Osteoblast (primary cell): ENCODE measurements at regions not wholly inside any gene's neighbourhood (a gene's known extent, or its start where the extent isn't known, plus 50 kb on each side); places are given as distances from the start of the nearest gene placed in this dataset.
"Not testable (repeated sequence)": the region's sequence is repeated elsewhere in the genome, so short reads cannot be mapped to it uniquely, and the experiment has no call there.

Source experiments
- DNase-seq: peaks from one replicate; pipeline ENCODE4 v3.0.0; 2011; ENCODE audit warnings: low spot score, mixed read lengths; ENCODE audit not compliant: insufficient read length; ENCODE audit errors: missing footprints
- H2AFZ ChIP-seq: 2 replicates; pipeline ENCODE4 v1.6.0; 2011; ENCODE audit warnings: mild to moderate bottlenecking, low read length
- H3K27ac ChIP-seq: 2 replicates; pipeline ENCODE4 v1.5.1; 2011; ENCODE audit warnings: mild to moderate bottlenecking, low read depth, low read length, moderate library complexity
- H3K27me3 ChIP-seq: 2 replicates; pipeline ENCODE4 v1.6.0; 2012; ENCODE audit warnings: mild to moderate bottlenecking, control low read depth, inconsistent platforms, low read length, moderate library complexity; ENCODE audit not compliant: insufficient read depth
- H3K36me3 ChIP-seq: 2 replicates; pipeline ENCODE4 v1.5.1; 2011; ENCODE audit warnings: mild to moderate bottlenecking, low read length, control low read depth, moderate library complexity; ENCODE audit not compliant: insufficient read depth
- H3K4me1 ChIP-seq: 2 replicates; pipeline ENCODE4 v1.5.1; 2011; ENCODE audit warnings: mild to moderate bottlenecking, low read length, control low read depth, moderate library complexity; ENCODE audit not compliant: insufficient read depth
- H3K4me2 ChIP-seq: 2 replicates; pipeline ENCODE4 v1.6.0; 2011; ENCODE audit warnings: mild to moderate bottlenecking, low read length; ENCODE audit not compliant: insufficient read depth
- H3K4me3 ChIP-seq: fragments of 200-600 bp; sonication (generic); 3 replicates; pipeline ENCODE4 v1.5.1; 2012; ENCODE audit warnings: mild to moderate bottlenecking, low read length, inconsistent platforms; ENCODE audit not compliant: insufficient read depth
- H3K79me2 ChIP-seq: 2 replicates; pipeline ENCODE4 v1.6.0; 2012; ENCODE audit warnings: mild to moderate bottlenecking, low read length, control low read depth, inconsistent platforms; ENCODE audit not compliant: insufficient read depth
- H3K9me3 ChIP-seq: 2 replicates; pipeline ENCODE4 v1.5.1; 2011; ENCODE audit warnings: low read depth, low read length, control low read depth
- H4K20me1 ChIP-seq: 2 replicates; pipeline ENCODE4 v1.6.0; 2012; ENCODE audit warnings: mild to moderate bottlenecking, low read length, control low read depth; ENCODE audit not compliant: insufficient read depth
- CTCF ChIP-seq: IDR thresholded peaks from 2 replicates; pipeline ENCODE4 v1.5.1; 2011; ENCODE audit warnings: mild to moderate bottlenecking, low read depth, low read length, moderate library complexity; ENCODE audit errors: extremely low read depth

- H3K36me3 ChIP-seq, result no peaks in the 10 kb centered on the region
- H3K27me3 ChIP-seq, result no peaks in the 10 kb centered on the region
- H3K4me3 ChIP-seq, result no peak overlapping the region
- no peaks in the 10 kb centered on the region for H3K9me3 ChIP-seq
- H3K27ac ChIP-seq, result no peak overlapping the region
- H3K4me1 ChIP-seq, result no peaks in the 10 kb centered on the region
- no peaks in the 10 kb centered on the region for H4K20me1 ChIP-seq
- TF ChIP-seq CTCF, result no peak
- H3K4me2 ChIP-seq, result no peak overlapping the region
- no peak overlapping the region for H2AFZ ChIP-seq
- no peaks in the 10 kb centered on the region for H3K79me2 ChIP-seq
- DNase-seq, result no peak
Observed at GRCh38 chr22:48500471-48501230, 1327.0 kb downstream of the BRD1 start.

- no peaks in the 10 kb centered on the region for H3K36me3 ChIP-seq
- TF ChIP-seq CTCF, result no peak
- H3K79me2 ChIP-seq, result no peaks in the 10 kb centered on the region
- no peaks in the 10 kb centered on the region for H3K27me3 ChIP-seq
- no peaks in the 10 kb centered on the region for H3K9me3 ChIP-seq
- H2AFZ ChIP-seq, result no peak overlapping the region
- H3K4me2 ChIP-seq, result no peak overlapping the region
- H3K4me3 ChIP-seq, result no peak overlapping the region
- H3K27ac ChIP-seq, result no peak overlapping the region
- no peak for DNase-seq
- H3K4me1 ChIP-seq, result no peaks in the 10 kb centered on the region
- no peaks in the 10 kb centered on the region for H4K20me1 ChIP-seq
Observed at GRCh38 chr22:48499456-48500425, 1327.9 kb downstream of the BRD1 start.

GRCh38 chr22:48498526-48499331 is 1328.9 kb downstream of the BRD1 start:
- Histone ChIP-seq H3K27me3 (no peaks in the 10 kb centered on the region), H3K4me2 (no peak overlapping the region), H3K79me2 (no peaks in the 10 kb centered on the region), H4K20me1 (no peaks in the 10 kb centered on the region), H3K4me1 (no peaks in the 10 kb centered on the region), H2AFZ (no peak overlapping the region), H3K4me3 (no peak overlapping the region), H3K36me3 (no peaks in the 10 kb centered on the region), H3K9me3 (no peaks in the 10 kb centered on the region), H3K27ac (no peak overlapping the region)
- no peak for DNase-seq
- TF ChIP-seq CTCF, result no peak

- H4K20me1 ChIP-seq, H3K4me3 ChIP-seq, H3K36me3 ChIP-seq, H3K4me2 ChIP-seq, H3K27me3 ChIP-seq, H3K27ac ChIP-seq, H3K4me1 ChIP-seq, DNase-seq, H2AFZ ChIP-seq, H3K79me2 ChIP-seq, H3K9me3 ChIP-seq: not testable (repeated sequence)
Observed at GRCh38 chr22:48497743-48498520, 1329.7 kb downstream of the BRD1 start.
